A549 (cell line): ENCODE measurements at regions not wholly inside any gene's neighbourhood (a gene's known extent, or its start where the extent isn't known, plus 50 kb on each side); places are given as distances from the start of the nearest gene placed in this dataset.

ENCODE experiments used
- ATAC-seq, 2 experiments: fragments of 200-7000 bp in 1 of 2; fragments of >200 bp in 1 of 2; cut with Nextera tagmentation in 1 of 2; cut with Tn5 transposase in 1 of 2; 3 replicates each; pipeline versions ENCODE4 v1.8.0 to v1.9.1; 2018 to 2020; ENCODE audit warnings: mild to moderate bottlenecking in 1 of 2, moderate library complexity in 1 of 2
- CTCF ChIA-PET: fragments of 300-600 bp; sonication (Branson Sonifier 250); formaldehyde crosslinking; extraction: SDS; loops from one replicate; lab custom pipeline; 2021; ENCODE audit warnings: antibody characterized with exemption, inconsistent platforms; lab: Yijun Ruan, JAX
- POLR2A ChIA-PET: fragments of 350-600 bp; formaldehyde crosslinking; extraction: SDS; loops from one replicate; lab custom pipeline; 2021; ENCODE audit warnings: antibody characterized with exemption, inconsistent platforms; lab: Yijun Ruan, JAX
- DNase-seq, 2 experiments: peaks; one replicate each; pipeline versions ENCODE4 v3.0.0 to v3.0.0-alpha.2; 2011 to 2016; ENCODE audit warnings: low read depth in 1 of 2, low spot score in 1 of 2
- FAIRE-seq: peaks from 2 replicates; lab custom pipeline; 2011; peaks lifted over from hg19 to GRCh38; lab: Jason Lieb, UNC
- H3K27ac ChIP-seq, 2 experiments: fragments of >200 bp; sonication (Bioruptor Twin); formaldehyde crosslinking; 3 replicates each; pipeline ENCODE4 v1.5.1; 2016 to 2017
- H3K4me1 ChIP-seq: fragments of >200 bp; sonication (Bioruptor Twin); formaldehyde crosslinking; 3 replicates; pipeline ENCODE4 v1.6.1; 2016
- H3K4me2 ChIP-seq: fragments of >200 bp; sonication (Bioruptor Twin); formaldehyde crosslinking; 3 replicates; pipeline ENCODE4 v1.6.1; 2016
- H3K4me3 ChIP-seq: fragments of >200 bp; sonication (Bioruptor Twin); formaldehyde crosslinking; 3 replicates; pipeline ENCODE4 v1.5.1; 2016
- H3K9me3 ChIP-seq: fragments of >200 bp; sonication (Bioruptor Twin); formaldehyde crosslinking; 3 replicates; pipeline ENCODE4 v1.6.1; 2016
- CBX2 ChIP-seq: fragments of 200-600 bp; sonication (generic); IDR thresholded peaks from 2 replicates; pipeline ENCODE4 v1.6.1; 2016; ENCODE audit warnings: low read depth, mild to moderate bottlenecking, borderline replicate concordance
- CHD4 ChIP-seq: fragments of 200-600 bp; sonication (generic); IDR thresholded peaks from 2 replicates; pipeline ENCODE4 v1.6.1; 2016; ENCODE audit warnings: antibody characterized with exemption, mild to moderate bottlenecking, borderline replicate concordance
- EHMT2 ChIP-seq: fragments of 200-600 bp; sonication (generic); IDR thresholded peaks from 2 replicates; pipeline ENCODE4 v1.6.1; 2016; ENCODE audit warnings: antibody characterized with exemption, low read depth, mild to moderate bottlenecking, moderate library complexity
- ESRRA ChIP-seq: fragments of 150-350 bp; IDR thresholded peaks from 2 replicates; pipeline ENCODE4 v1.6.1; 2014; ENCODE audit warnings: mild to moderate bottlenecking, low read length, borderline replicate concordance
- HES2 ChIP-seq: fragments of >200 bp; sonication (Bioruptor Twin); formaldehyde crosslinking; IDR thresholded peaks from 2 replicates; pipeline ENCODE4 v1.6.1; 2016
- HEYL ChIP-seq: fragments of 250-450 bp; sonication (Bioruptor Pico); IDR thresholded peaks from 2 replicates; pipeline ENCODE4 v1.8.0; 2021; ENCODE audit warnings: mild to moderate bottlenecking, moderate library complexity
- HMGXB4 ChIP-seq: fragments of 250-450 bp; sonication (Bioruptor Pico); IDR thresholded peaks from 2 replicates; pipeline ENCODE4 v1.5.0; 2021; ENCODE audit warnings: mild to moderate bottlenecking, moderate library complexity, borderline replicate concordance
- JUN ChIP-seq, 2 experiments: fragments of >200 bp; sonication (Bioruptor Twin); formaldehyde crosslinking; IDR thresholded peaks; 2 replicates in 1 of 2; 3 replicates in 1 of 2; pipeline ENCODE4 v1.6.1; 2016 to 2017
- JUNB ChIP-seq: fragments of >200 bp; sonication (Bioruptor Twin); formaldehyde crosslinking; IDR thresholded peaks from 2 replicates; pipeline ENCODE4 v1.6.1; 2016
- KDM1A ChIP-seq: fragments of 200-600 bp; sonication (generic); IDR thresholded peaks from 2 replicates; pipeline ENCODE4 v1.6.1; 2016; ENCODE audit warnings: low read depth, mild to moderate bottlenecking
- MAZ ChIP-seq: fragments of 150-350 bp; IDR thresholded peaks from 2 replicates; pipeline ENCODE4 v1.6.1; 2014; ENCODE audit warnings: antibody characterized with exemption, low read depth, low read length, borderline replicate concordance
- MYC ChIP-seq: IDR thresholded peaks from 2 replicates; pipeline ENCODE4 v1.6.1; 2012; ENCODE audit warnings: mild to moderate bottlenecking, inconsistent platforms, low read length, improper control_type of control experiment, borderline replicate concordance
- NFE2L2 ChIP-seq: fragments of 150-350 bp; conservative IDR thresholded peaks from 2 replicates; pipeline ENCODE4 v1.6.1; 2014; ENCODE audit warnings: low read length
- NR3C1 ChIP-seq: fragments of >200 bp; sonication (Bioruptor Twin); formaldehyde crosslinking; IDR thresholded peaks from 3 replicates; pipeline ENCODE4 v1.6.1; 2017
- PBX3 ChIP-seq: IDR thresholded peaks from 2 replicates; pipeline ENCODE4 v1.6.1; 2012
- PHF8 ChIP-seq: fragments of 200-600 bp; sonication (generic); IDR thresholded peaks from 2 replicates; pipeline ENCODE4 v1.6.1; 2016; ENCODE audit warnings: low read depth, mild to moderate bottlenecking, antibody characterized with exemption, moderate library complexity, borderline replicate concordance
- POLR2A ChIP-seq: IDR thresholded peaks from 2 replicates; pipeline ENCODE4 v1.6.1; 2012; ENCODE audit warnings: mild to moderate bottlenecking, low read length
- POLR2AphosphoS2 ChIP-seq: conservative IDR thresholded peaks from 2 replicates; pipeline ENCODE4 v1.6.1; 2012; ENCODE audit warnings: low read length, improper control_type of control experiment, inconsistent platforms
- RCOR1 ChIP-seq: fragments of 150-350 bp; IDR thresholded peaks from 2 replicates; pipeline ENCODE4 v1.6.1; 2014; ENCODE audit warnings: antibody characterized with exemption, low read length, low read depth
- TFCP2L1 ChIP-seq: fragments of 250-450 bp; sonication (Bioruptor Pico); IDR thresholded peaks from 2 replicates; pipeline ENCODE4 v1.5.0; 2021; ENCODE audit warnings: mild to moderate bottlenecking
- TP53 ChIP-seq: fragments of 250-450 bp; sonication (Bioruptor Pico); IDR thresholded peaks from 2 replicates; pipeline ENCODE4 v1.5.0; 2021; ENCODE audit warnings: mild to moderate bottlenecking, moderate library complexity
- ZC3H11A ChIP-seq: fragments of 450-650 bp; IDR thresholded peaks from 2 replicates; pipeline ENCODE4 v1.6.1; 2014; ENCODE audit warnings: antibody characterized with exemption, mild to moderate bottlenecking
- WGBS: methylation state at CpG from one replicate; pipeline ENCODE4 v1.1.6; 2017; ENCODE audit errors: missing lambda C conversion rate; 5-methylcytosine and 5-hydroxymethylcytosine counted together
- TF ChIP-seq, protein P1 (sequence below): fragments of 200-600 bp; sonication (generic); IDR thresholded peaks from 2 replicates; pipeline ENCODE4 v1.6.1; 2016; ENCODE audit warnings: antibody characterized with exemption, mild to moderate bottlenecking, moderate library complexity
- TF ChIP-seq, protein P2 (sequence below): fragments of 250-450 bp; sonication (Bioruptor Pico); IDR thresholded peaks from 2 replicates; pipeline ENCODE4 v1.5.0; 2020; ENCODE audit warnings: low read depth, mild to moderate bottlenecking, moderate library complexity
- TF ChIP-seq, protein P3 (sequence below): fragments of >200 bp; sonication (Bioruptor Twin); formaldehyde crosslinking; IDR thresholded peaks from 3 replicates; pipeline ENCODE4 v1.5.1; 2016

- Histone ChIP-seq H3K4me3 (no peak overlapping the region), H3K4me2 (no peak overlapping the region), H3K27ac (no peak overlapping the region), H3K4me1 (no peaks in the 10 kb centered on the region), H3K9me3 (no peaks in the 10 kb centered on the region)
- ChIA-PET POLR2A (no interaction called here), CTCF (interaction anchor here (1.5 kb wide), 1 partner anchor 13 kb away, joined by 9 read pairs; no protein-coding TSS in a partner anchor)
- DNase-seq (no peak), FAIRE-seq (no peak), ATAC-seq (no peak)
- WGBS: 71% methylated on average over 2 of the region's 3 CpGs
- no peak for TF ChIP-seq MYC
- TF ChIP-seq NFE2L2: no peak
- no peak for TF ChIP-seq TP53 (CRISPR knock-in tag)
- no peak for TF ChIP-seq TFCP2L1
- no peak for TF ChIP-seq ZC3H11A
- no peak for TF ChIP-seq KDM1A
- no peak for TF ChIP-seq EHMT2
- no peak for TF ChIP-seq POLR2AphosphoS2
- no peak for TF ChIP-seq ESRRA
- TF ChIP-seq, protein P1, sequence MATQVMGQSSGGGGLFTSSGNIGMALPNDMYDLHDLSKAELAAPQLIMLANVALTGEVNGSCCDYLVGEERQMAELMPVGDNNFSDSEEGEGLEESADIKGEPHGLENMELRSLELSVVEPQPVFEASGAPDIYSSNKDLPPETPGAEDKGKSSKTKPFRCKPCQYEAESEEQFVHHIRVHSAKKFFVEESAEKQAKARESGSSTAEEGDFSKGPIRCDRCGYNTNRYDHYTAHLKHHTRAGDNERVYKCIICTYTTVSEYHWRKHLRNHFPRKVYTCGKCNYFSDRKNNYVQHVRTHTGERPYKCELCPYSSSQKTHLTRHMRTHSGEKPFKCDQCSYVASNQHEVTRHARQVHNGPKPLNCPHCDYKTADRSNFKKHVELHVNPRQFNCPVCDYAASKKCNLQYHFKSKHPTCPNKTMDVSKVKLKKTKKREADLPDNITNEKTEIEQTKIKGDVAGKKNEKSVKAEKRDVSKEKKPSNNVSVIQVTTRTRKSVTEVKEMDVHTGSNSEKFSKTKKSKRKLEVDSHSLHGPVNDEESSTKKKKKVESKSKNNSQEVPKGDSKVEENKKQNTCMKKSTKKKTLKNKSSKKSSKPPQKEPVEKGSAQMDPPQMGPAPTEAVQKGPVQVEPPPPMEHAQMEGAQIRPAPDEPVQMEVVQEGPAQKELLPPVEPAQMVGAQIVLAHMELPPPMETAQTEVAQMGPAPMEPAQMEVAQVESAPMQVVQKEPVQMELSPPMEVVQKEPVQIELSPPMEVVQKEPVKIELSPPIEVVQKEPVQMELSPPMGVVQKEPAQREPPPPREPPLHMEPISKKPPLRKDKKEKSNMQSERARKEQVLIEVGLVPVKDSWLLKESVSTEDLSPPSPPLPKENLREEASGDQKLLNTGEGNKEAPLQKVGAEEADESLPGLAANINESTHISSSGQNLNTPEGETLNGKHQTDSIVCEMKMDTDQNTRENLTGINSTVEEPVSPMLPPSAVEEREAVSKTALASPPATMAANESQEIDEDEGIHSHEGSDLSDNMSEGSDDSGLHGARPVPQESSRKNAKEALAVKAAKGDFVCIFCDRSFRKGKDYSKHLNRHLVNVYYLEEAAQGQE: no peak
- no peak for TF ChIP-seq CHD4
- no peak for TF ChIP-seq HEYL
- TF ChIP-seq HMGXB4 (CRISPR knock-in tag): no peak
- no peak for TF ChIP-seq NR3C1
- TF ChIP-seq JUN (IDR thresholded peaks at IDR 0.05): no peak
- TF ChIP-seq MAZ: no peak
Observed at GRCh38 chr4:138668309-138668708, 347.3 kb upstream of the NOCT start.

GRCh38 chr4:138666366-138666765 is 349.2 kb upstream of the NOCT start:
- Histone ChIP-seq H3K4me3 (no peak overlapping the region), H3K9me3 (no peaks in the 10 kb centered on the region), H3K4me1 (no peaks in the 10 kb centered on the region), H3K27ac (no peak overlapping the region), H3K4me2 (no peak overlapping the region)
- no peak for FAIRE-seq
- ATAC-seq: no peak
- CTCF ChIA-PET: interaction anchor here (1.3 kb wide), 1 partner anchor 14 kb away, joined by 5 read pairs; no protein-coding TSS in a partner anchor
- no peak for DNase-seq
- TF ChIP-seq, protein P2, sequence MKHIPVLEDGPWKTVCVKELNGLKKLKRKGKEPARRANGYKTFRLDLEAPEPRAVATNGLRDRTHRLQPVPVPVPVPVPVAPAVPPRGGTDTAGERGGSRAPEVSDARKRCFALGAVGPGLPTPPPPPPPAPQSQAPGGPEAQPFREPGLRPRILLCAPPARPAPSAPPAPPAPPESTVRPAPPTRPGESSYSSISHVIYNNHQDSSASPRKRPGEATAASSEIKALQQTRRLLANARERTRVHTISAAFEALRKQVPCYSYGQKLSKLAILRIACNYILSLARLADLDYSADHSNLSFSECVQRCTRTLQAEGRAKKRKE (CRISPR knock-in tag): no peak
- no peak for TF ChIP-seq RCOR1
- no peak for TF ChIP-seq CBX2
- no peak for TF ChIP-seq POLR2A
- no peak for TF ChIP-seq JUNB
- no peak for TF ChIP-seq MYC
- no peak for TF ChIP-seq ESRRA
- no peak for TF ChIP-seq HEYL
- no peak for TF ChIP-seq PBX3
- no peak for TF ChIP-seq HES2
- no peak for TF ChIP-seq KDM1A
- TF ChIP-seq, protein P3, sequence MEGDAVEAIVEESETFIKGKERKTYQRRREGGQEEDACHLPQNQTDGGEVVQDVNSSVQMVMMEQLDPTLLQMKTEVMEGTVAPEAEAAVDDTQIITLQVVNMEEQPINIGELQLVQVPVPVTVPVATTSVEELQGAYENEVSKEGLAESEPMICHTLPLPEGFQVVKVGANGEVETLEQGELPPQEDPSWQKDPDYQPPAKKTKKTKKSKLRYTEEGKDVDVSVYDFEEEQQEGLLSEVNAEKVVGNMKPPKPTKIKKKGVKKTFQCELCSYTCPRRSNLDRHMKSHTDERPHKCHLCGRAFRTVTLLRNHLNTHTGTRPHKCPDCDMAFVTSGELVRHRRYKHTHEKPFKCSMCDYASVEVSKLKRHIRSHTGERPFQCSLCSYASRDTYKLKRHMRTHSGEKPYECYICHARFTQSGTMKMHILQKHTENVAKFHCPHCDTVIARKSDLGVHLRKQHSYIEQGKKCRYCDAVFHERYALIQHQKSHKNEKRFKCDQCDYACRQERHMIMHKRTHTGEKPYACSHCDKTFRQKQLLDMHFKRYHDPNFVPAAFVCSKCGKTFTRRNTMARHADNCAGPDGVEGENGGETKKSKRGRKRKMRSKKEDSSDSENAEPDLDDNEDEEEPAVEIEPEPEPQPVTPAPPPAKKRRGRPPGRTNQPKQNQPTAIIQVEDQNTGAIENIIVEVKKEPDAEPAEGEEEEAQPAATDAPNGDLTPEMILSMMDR: no peak
- no peak for TF ChIP-seq MAZ
- TF ChIP-seq PHF8: no peak
- TF ChIP-seq TFCP2L1: no peak
- TF ChIP-seq POLR2AphosphoS2: no peak
- POLR2A ChIA-PET: no interaction called here
- 66% methylated on average over 5 of the region's 6 CpGs for WGBS
